Right lung (tissue), 2 donors: ENCODE measurements at regions not wholly inside any gene's neighbourhood (a gene's known extent, or its start where the extent isn't known, plus 50 kb on each side); places are given as distances from the start of the nearest gene placed in this dataset.

Experiments
- DNase-seq, 2 donors: peaks; one replicate each; pipeline ENCODE4 v3.0.0-alpha.2; 2013

DNA sequence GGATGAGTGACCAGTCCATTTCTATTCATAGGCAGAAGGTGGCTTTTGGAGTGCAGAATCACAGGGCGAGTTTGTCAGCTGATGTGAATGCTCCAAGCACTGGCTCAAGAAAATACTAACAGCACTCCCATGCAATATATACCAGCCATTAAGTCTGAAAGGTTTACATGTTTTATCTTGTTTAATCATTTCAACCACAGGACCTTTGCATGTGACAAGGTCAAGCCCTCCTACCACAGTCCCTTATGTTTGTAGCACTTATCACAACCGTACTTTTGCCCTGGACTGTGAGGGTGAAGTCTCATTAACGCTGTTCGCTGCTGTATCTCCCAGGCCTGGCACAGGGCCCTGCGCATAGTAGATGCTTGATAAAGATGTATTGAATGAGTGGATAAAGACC is 99.3 kb upstream of the PMEPA1 start:
- no peak for DNase-seq

DNA sequence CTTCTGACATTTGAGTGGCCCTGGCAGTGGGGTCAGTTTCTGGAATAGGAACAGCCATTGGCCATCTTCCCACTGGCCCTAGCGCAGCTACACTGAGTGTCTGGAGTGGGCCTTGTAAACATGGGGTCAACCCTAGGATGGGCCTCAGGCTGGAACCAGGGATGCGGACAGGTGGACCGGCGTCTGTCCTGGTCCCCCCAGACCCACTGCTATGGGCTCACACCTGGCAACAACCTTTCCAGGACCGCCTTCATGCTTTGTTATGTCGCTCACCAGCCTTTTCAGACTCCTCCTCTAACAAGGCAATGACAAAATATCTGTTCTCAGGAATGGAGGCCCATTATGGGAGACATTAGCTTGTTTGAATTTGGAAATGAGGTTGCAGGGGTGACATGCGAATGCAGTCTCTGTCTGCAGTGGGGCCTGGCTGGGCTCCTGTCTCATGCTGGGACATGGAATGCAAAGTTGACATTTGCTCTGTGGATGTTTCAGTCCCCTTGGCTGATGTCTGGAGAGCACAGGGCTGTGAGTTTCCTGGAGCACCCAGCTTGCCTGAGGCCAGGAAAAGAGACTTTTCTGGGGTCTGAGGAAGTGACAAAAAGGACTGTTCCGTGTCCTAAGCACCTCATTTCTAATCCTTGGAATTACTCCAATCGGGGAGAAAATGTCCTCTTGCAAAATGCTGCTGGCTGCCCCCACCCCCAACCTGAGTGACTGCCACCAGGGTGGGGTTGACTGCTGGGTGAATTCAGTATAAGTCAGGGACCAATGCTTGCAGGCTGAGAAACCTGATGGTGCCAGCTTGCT is 98.7 kb upstream of the PMEPA1 start:
- peak; percentile 88 to 89 for DNase-seq

DNA sequence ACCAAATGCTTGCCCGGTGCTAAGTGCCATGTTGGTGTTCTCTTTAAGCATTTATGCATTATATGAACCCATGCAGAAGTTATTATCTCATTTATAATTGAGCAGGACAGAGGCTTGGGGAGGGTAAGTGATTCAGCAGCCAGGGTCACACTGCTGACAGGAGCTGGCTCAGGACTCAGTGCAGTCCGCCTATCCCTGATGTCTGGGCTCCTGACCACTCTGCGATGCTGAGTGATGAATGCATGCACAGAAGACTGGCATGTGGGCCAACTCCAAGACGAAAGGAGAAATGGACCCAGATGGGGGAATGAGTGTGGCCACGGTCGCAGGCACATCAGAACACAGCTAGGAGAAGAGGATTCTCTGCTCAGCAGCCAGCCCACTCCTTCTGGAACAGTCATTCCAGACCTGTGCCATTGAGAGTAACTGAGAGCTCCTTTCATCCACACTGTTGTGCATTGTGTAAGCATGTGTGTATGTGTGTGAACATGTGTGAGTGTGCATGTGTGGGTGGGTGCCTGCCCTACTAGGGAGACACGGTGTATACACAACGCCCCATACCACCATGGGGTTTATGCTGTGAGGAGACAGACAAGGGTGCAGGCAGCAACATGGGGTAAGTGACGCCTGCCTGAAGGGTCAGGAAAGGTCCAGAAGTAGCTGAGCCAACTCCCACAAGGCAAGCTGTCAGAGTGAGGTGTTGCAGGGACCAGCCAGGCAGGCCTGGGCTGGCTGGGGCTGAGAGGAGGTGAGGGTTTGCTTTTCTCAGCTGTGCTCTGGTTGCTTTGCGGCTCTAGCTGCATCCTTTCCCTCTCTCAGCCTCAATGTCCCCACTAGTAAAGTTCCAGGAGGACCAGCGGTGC is 97.8 kb upstream of the PMEPA1 start:
- peak in 1 of 2 donors; percentile 37 for DNase-seq

DNA sequence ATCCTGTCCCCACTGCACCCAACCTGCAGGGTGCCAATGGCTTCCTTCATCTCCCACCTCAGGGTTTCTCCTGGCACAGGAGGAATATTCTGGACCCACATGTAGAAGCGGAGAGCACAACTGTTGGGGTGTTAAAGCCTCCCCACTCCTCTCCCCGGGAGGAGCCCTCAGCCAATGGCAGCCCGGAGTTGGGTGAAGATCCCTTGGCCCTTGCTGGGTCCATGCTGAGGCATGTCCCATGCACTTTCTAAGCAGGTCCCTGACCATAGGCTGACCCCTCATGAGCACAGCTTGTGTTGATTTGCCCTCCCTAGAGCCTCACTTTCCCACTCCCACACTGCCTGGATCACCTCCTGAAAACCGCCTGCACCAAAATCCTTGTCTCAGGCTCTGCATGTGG is 97.2 kb upstream of the PMEPA1 start:
- no peak for DNase-seq

DNA sequence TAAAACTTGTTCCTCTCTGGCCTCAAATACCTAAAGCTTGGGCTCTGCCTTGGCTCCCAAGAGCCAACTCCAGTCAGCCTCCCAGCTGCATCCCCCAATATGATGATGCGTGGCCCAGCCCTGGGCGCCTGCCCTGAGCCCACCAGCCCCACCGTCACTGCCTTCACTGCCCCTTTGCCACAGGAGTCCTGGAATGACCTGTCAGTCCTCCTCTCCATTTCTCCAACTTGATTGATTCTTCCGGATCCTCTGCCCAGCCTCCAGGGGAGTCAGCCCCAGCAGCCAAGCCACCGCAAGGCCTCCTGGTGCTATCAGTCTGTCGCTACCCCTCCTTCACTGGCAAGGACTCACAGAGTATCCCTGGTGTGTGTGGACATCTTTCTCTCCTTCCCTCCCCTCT is 96.7 kb upstream of the PMEPA1 start:
- no peak for DNase-seq

DNA sequence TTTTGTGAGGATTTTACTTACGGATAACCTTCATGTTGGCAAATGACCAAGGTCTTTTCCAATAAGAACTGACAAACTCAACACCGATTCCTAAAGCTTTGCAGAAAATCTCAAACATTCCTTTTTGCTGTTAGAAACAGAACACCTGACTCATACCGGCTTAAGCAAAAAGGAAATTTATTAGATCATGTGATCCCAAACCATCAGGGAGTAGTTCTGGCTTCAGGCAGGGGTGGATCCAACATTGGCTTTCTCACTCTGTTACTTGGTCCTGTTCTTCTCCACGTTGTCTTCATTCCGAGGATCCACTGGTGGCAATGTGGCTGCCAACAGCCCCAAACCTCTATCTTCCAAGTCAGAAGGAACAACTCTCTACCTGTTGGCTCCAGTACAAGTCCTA is 95.9 kb upstream of the PMEPA1 start:
- DNase-seq, result no peak

DNA sequence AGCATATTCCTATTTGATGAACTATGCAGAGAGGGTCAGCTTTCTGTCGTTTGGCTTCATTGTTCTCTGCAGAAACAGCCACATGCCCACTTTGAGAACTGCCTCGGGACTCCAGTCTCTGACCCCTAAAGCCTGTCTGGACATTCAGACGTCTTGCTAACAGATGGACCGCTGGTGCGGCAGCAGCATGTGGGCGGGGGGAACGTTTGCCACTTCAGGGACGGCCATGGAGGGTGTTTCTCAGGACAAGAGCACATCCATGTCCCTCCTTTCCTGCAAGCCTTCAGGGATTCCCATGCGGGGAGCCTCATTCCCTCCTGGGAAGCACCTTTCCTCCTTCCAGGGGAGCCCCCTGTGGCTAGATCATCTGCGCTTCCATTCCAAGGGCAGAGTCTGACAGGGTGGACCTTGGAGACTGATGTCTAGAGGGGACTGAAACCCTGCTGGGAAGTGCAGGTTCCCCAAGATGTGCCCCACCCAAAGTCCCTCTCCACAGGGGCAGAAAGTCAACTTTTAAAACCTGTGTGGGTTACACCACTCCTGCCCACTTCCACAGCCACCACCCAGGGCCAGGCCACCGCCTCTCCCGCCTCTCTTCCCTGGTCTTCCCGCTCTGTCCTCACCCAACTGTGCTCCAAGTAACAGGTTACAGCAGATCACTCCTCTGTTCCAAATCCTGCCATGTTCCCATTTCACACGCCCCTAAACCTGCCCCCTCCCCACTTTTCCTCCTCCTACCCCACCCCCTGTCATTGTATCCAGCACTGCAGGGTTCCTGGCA is 94.8 kb upstream of the PMEPA1 start:
- DNase-seq, result no peak

DNA sequence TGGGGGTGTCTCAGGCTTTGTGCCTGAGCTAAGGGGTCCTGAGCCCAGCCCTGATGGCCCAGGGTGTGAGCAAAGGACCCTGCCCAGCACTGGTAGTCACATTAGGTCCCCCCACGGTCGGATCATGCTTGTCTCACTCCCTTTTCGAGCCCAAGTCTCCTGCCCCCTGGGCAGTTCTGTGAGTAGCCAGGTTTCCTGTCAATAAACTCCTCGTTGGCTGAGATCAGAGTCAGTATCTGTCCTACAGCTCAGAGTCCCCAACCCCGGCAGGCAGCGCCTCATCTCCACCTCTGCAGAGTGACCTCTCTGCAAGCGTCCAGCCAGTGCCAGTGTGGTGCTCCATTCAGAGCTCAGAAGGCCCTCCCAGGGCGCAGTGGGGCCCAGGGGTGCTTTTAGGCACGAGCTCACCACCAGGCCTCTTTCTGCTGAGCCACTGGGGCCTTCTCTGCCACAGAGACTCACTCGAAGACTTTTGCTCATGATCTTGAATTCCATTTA is 93.7 kb upstream of the PMEPA1 start:
- DNase-seq, result no peak

DNA sequence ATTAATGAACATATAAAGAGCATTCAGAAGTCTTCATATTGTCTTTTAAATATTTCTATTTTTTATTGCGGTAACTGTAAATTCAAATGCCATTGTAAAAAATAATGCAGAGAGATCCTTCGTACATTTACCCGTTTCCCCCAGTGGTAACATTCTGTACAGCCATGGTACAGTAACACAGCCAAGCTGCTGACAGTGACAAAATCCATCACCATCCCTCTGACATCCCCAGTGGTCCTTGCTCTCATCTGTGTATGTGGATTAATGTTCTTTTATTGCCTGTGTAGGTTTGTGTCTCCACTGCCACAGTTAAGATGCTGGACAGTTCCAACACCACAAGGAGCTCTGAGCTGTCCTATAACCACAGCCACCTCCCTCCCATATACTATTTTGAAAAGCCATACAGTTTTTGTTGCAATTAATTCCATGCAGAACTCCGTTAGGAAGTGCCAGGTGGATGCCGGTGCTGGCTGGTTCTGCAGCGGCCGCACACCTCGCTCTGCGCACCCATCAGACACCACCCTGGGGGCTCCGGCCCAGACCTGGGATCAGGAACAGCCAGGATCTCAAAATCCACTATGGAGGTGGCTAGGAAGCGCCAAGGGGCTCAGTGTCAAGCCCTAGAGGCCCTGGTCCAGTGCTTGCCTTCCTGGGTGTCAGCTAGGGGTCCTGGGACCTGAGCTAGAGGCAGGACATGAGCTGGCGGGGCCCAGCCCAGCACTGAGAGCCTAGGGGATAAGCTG is 93.1 kb upstream of the PMEPA1 start:
- no peak for DNase-seq

DNA sequence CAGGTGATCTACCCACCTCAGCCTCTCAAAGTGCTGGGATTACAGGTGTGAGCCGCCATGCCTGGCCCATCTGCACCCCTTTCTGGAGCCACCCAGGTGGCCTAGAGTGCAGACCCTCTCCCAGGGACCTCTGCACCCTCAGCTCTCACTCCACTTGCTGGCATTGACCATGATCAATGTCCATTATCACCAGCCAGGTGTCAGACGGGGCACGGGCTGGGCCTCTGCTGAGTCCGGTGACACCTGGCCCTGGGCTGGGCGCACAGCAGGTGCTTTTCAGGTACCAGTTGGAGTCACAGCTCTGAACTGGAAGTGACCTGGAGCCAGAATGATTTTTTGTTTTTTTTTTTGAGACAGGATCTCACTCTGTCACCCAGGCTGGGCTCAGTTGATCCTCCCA is 91.8 kb upstream of the PMEPA1 start:
- DNase-seq, result no peak

DNA sequence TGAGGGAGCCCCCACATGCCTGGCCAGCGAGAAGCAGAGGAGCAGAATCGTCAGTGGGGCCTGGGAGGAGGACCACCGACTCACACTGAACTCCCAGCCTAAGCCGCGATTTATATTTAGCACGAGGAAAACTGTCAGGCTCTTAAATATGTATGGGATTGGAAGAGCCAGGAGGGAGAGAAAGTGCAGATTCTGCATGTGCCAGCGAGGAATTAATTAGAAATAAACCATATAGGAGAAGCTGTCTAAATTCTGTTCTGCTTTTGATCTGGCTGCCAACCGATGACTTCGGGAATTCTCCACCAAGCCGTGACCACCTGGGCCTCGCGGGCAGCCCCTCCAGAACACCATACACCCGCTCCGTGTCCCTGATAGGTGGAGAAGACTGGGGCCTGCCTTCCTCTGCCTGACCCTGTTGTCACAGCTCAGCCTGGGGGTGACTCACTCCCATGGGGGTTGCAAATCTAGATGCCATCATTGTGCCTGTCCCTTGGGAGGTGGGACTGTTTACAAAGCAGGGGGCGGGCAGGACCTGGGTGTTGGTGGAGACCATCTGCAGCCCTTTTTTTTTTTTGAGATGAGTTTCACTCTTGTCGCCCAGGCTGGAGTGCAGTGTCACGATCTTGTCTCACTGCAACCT is 91.1 kb upstream of the PMEPA1 start:
- no peak for DNase-seq

DNA sequence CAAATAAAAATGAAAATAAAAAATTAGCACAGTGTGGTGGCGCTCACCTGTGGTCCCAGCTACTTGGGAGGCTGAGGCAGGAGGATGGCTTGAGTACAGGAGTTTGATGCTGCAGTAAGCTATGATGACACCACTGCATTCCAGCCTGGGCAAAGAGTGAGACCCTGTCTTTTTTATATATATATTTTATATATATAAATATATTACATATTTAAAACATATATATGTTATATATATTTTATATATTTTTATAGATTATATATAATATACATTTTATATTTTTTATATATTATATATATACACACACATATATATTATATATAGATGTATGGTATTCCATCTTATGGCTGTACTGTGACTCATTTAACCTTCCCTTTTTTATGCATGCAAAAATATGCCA is 87.6 kb upstream of the PMEPA1 start:
- no peak for DNase-seq

DNA sequence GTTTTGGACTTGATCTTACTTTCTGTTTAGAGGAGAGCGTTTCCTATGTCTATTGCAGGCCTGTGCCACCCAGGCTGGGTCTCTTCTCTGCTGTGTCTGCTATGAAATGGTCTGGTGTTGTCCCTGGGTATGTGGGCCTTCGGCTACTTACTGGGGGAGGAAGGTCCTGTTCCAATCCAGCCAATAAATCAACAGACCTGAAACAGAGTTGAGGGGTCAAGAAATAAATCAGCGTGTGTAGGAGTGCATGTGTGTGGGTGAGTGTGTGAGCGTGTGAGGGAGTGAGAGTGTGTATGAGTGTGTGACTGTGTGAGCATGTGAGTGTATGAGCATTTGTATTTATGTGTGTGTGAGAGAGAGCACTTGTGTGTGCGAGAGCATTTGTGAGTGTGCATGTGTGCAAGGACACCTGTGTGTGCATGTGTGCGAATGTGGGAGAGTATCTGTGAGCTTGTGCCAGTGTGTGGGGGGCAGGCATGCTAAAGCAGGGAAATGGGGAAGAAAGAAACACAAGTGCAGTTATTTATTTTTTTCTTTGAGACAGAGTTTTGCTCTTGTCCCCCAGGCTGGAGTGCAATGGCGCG is 86.3 kb upstream of the PMEPA1 start:
- no peak for DNase-seq

DNA sequence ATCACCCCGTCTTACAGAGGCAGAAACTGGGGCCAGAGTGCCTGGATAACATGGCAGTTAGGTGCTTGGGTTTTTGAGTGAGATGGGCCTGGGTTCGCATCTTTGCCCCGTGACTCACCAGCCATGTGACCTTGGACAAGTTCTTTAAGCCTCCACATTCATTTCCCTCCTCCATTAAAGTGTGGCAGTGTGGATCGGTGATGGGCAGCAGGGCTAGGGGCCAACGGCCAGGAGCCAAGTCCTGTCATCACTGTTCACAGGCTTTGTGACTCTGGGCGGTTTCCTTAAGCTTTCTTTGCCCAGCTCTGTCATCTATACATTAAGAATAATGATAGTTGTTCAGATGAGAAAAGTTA is 85.5 kb upstream of the PMEPA1 start:
- no peak for DNase-seq

DNA sequence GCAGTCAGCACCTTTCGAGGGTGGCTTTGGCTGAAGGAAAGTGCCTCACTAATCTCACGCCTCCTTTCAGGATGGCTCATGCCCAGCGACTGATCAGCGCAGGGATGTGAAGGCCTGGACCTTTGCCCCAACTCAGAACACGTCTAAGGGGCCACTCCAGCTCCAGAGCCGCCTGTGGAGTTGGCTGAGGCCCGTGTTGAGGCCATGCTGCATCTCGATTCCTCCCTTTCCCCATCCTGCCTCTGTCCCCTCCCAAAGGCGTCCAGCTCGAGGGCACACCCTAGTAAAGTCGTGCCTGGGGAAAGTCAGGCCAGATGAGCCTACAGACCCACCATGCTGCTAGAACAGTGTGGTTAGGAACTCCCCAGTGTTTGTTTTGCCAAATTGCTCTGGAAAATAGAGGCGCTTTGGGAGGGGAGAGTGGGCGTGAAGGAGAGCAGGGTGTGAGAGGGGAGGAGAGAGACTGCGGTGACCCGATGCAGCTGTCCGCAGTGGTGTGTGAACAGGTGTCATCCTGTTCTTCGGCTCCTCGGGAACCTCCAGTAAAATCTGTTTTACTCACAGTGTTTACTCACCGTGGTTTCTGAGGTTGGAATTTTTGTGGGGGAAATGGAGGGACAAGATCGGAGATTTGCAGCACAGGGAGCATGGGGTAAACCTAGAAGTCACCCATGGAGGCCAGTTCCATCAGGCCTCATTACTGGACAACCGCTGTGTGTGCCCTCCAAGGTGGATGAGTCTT is 85.0 kb upstream of the PMEPA1 start:
- no peak for DNase-seq

DNA sequence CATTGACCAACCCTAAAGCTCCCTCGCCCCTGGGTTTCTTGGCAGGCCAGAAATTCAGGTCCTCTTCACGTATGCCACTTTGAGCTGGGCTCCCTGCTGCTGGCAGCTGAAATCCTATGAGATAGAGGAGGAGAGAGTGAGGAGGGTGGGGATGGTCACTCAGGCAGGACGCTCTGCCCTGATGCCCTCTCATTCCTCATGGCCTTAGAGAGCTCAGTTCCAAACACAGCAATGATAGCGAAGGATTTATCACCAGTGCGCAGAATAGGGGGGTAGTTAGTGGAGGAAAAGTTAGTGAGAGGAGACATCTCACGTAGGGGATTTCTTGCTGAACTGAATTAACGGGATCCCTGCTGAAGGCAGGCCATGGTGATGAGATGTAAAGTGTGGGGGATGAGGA is 84.2 kb upstream of the PMEPA1 start:
- no peak for DNase-seq

DNA sequence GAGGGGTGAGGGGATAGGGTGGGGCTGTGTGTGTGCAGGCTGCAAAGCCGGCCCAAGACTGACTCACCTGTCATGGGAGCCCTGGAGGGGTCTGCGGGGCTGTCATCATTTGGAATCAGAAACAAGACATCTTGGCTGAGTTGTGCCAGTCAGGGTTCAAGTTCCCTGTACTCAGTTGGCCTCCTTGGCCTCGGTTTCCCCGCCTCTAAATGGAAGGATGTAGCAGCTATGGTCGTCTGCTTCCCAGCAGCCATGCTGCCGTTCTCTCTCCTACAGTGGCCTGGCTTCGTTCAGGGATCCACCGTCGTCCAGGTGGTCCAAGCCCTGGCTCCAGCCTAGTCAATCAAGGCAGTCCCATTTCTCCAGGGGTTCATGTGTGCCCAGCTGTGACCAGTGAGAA is 83.6 kb upstream of the PMEPA1 start:
- DNase-seq, result no peak

DNA sequence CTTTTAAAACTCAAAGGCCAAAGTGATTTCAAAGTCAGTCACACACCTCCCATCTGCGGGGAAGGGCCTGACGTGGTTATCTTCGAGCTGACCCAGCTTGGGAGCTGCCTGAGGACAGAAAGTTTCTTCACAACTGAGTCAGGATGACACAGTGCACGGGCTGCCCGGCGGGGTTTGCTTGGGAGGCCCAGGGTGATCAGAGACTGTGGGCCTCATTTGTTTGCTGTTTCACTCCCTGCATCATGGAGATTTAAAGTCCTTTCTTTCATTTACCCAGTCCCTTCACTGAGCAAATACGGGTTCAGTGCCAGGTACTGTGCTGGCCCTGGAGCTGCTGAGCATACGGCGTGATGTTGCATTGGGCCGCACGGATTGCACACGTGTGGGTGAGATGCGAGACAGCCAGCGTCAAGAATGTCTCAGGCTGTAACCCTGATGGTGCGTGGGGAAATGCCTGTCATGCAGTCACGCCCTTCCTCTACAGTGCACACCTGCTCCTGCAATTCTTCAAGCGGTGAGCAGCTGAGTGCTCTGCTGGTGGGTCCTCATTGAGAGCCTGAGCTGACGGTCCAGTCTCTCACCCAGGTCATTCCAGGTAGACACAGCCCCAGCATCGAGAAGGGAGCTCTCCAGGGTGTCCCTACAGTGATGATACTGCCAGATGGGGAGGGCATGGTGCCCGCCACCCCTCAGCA is 82.7 kb upstream of the PMEPA1 start:
- no peak for DNase-seq

DNA sequence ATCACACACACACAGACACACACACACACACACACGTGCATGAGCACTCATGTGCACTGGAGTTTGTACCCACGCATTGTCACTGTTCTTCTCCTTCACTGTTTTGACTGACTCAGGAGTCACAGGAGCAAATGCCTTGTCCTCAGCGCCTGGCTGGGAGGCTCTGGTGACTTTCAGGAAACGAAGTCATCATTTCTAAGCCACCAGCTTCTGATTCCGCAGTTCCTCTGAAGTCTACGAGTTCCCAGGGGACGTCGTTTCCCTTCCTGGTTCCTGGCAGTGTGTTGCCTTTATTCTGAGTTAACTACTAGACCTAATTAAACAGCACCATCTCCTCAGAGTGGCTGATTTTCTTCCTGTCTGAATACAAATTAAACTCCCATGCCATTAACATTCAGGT is 82.2 kb upstream of the PMEPA1 start:
- no peak for DNase-seq
